Immature natural killer cell (primary cell): ENCODE measurements at regions not wholly inside any gene's neighbourhood (a gene's known extent, or its start where the extent isn't known, plus 50 kb on each side); places are given as distances from the start of the nearest gene placed in this dataset.

ENCODE experiments used
- DNase-seq, 3 donors: peaks; one replicate each; pipeline ENCODE4 v3.0.0; 2022; ENCODE audit warnings: mixed read lengths in 1 of 3
- H3K27ac Mint-ChIP-seq, 6 donors: one replicate each; pipeline ENCODE4 v1.8.0; 2020; ENCODE audit warnings: mixed read lengths in 6 of 6, mild to moderate bottlenecking in 5 of 6, inconsistent platforms in 4 of 6, moderate library complexity in 3 of 6
- H3K27me3 Mint-ChIP-seq, 3 donors: one replicate each; pipeline ENCODE4 v1.8.0; 2020 to 2021; ENCODE audit warnings: low read depth in 3 of 3, mild to moderate bottlenecking in 3 of 3, mixed read lengths in 3 of 3, moderate library complexity in 3 of 3, inconsistent platforms in 1 of 3
- H3K36me3 Mint-ChIP-seq, 3 donors: one replicate each; pipeline ENCODE4 v1.8.0; 2020; ENCODE audit warnings: mixed read lengths in 3 of 3, inconsistent platforms in 2 of 3, mild to moderate bottlenecking in 2 of 3
- H3K4me1 Mint-ChIP-seq, 2 donors: one replicate each; pipeline ENCODE4 v1.8.0; 2020; ENCODE audit warnings: inconsistent platforms in 2 of 2, mild to moderate bottlenecking in 2 of 2, mixed read lengths in 2 of 2, moderate library complexity in 1 of 2
- H3K4me3 Mint-ChIP-seq, 5 donors: one replicate each; pipeline ENCODE4 v1.8.0; 2020; ENCODE audit warnings: mild to moderate bottlenecking in 5 of 5, mixed read lengths in 5 of 5, inconsistent platforms in 3 of 5, moderate library complexity in 3 of 5
- H3K9me3 Mint-ChIP-seq, 6 donors: one replicate each; pipeline ENCODE4 v1.8.0; 2020; ENCODE audit warnings: mild to moderate bottlenecking in 6 of 6, mixed read lengths in 6 of 6, inconsistent platforms in 4 of 6, moderate library complexity in 3 of 6

GRCh38 chr14:97287956-97288355, 490.8 kb downstream of the VRK1 start:
- Mint-ChIP-seq H3K27ac (no peak overlapping the region), H3K9me3 (peaks cover 0 to 2% (median 0%) of the 10 kb centered on the region in 6 donors), H3K36me3 (peaks cover 0 to 8% (median 4%) of the 10 kb centered on the region in 3 donors), H3K27me3 (peaks cover 8 to 17% (median 11%) of the 10 kb centered on the region in 3 donors), H3K4me3 (peak overlapping the region in 1 of 5 donors; percentile 40), H3K4me1 (peaks cover 21 to 22% of the 10 kb centered on the region in 2 donors)
- DNase-seq, result no peak

GRCh38 chr14:97290065-97290464, 492.9 kb downstream of the VRK1 start:
- Mint-ChIP-seq H3K9me3 (peaks cover 0 to 2% (median 0%) of the 10 kb centered on the region in 6 donors), H3K4me1 (peaks cover 21 to 22% of the 10 kb centered on the region in 2 donors), H3K27ac (no peak overlapping the region), H3K36me3 (peaks cover 0 to 8% (median 4%) of the 10 kb centered on the region in 3 donors), H3K4me3 (peak overlapping the region; percentile 3 to 69 (median 10)), H3K27me3 (peaks cover 5 to 19% (median 11%) of the 10 kb centered on the region in 3 donors)
- peak; percentile 18 to 38 (median 33) for DNase-seq

GRCh38 chr14:97290977-97291376, 493.8 kb downstream of the VRK1 start:
- peak; percentile 7 to 16 (median 8) for DNase-seq
- H3K4me1 Mint-ChIP-seq, result peaks cover 21 to 22% of the 10 kb centered on the region in 2 donors
- peak overlapping the region; percentile 0 to 75 (median 39) for H3K4me3 Mint-ChIP-seq
- peaks cover 3 to 19% (median 9%) of the 10 kb centered on the region in 3 donors for H3K27me3 Mint-ChIP-seq
- no peak overlapping the region for H3K27ac Mint-ChIP-seq
- peaks cover 0 to 8% (median 4%) of the 10 kb centered on the region in 3 donors for H3K36me3 Mint-ChIP-seq
- peaks cover 0 to 2% (median 0%) of the 10 kb centered on the region in 6 donors for H3K9me3 Mint-ChIP-seq

GRCh38 chr14:97293659-97294058, 496.5 kb downstream of the VRK1 start:
- H3K27ac Mint-ChIP-seq, result no peak overlapping the region
- no peaks in the 10 kb centered on the region for H3K9me3 Mint-ChIP-seq
- DNase-seq, result no peak
- peaks cover 6 to 12% (median 10%) of the 10 kb centered on the region in 3 donors for H3K27me3 Mint-ChIP-seq
- H3K4me3 Mint-ChIP-seq, result no peak overlapping the region
- H3K4me1 Mint-ChIP-seq, result peaks cover 24 to 31% of the 10 kb centered on the region in 2 donors
- peaks cover 0 to 3% (median 0%) of the 10 kb centered on the region in 3 donors for H3K36me3 Mint-ChIP-seq

- no peak for DNase-seq
- Mint-ChIP-seq H3K36me3 (no peaks in the 10 kb centered on the region), H3K9me3 (no peaks in the 10 kb centered on the region), H3K27ac (no peak overlapping the region), H3K27me3 (peaks cover 5 to 12% (median 9%) of the 10 kb centered on the region in 3 donors), H3K4me1 (peaks cover 30 to 40% of the 10 kb centered on the region in 2 donors), H3K4me3 (no peak overlapping the region)
Measured at GRCh38 chr14:97295108-97295710, 498.0 kb downstream of the VRK1 start.

- Mint-ChIP-seq H3K27me3 (peaks cover 5 to 12% (median 9%) of the 10 kb centered on the region in 3 donors), H3K4me3 (no peak overlapping the region), H3K27ac (no peak overlapping the region), H3K9me3 (no peaks in the 10 kb centered on the region), H3K4me1 (peaks cover 22 to 35% of the 10 kb centered on the region in 2 donors), H3K36me3 (no peaks in the 10 kb centered on the region)
- DNase-seq, result no peak
Measured at GRCh38 chr14:97296176-97296575, 499.0 kb downstream of the VRK1 start.

- H3K4me1 Mint-ChIP-seq, result peaks cover 18 to 30% of the 10 kb centered on the region in 2 donors
- H3K9me3 Mint-ChIP-seq, result no peaks in the 10 kb centered on the region
- H3K36me3 Mint-ChIP-seq, result no peaks in the 10 kb centered on the region
- H3K27me3 Mint-ChIP-seq, result peaks cover 5 to 12% (median 9%) of the 10 kb centered on the region in 3 donors
- no peak overlapping the region for H3K27ac Mint-ChIP-seq
- DNase-seq, result no peak
- no peak overlapping the region for H3K4me3 Mint-ChIP-seq
Measured at GRCh38 chr14:97297100-97297499, 499.9 kb downstream of the VRK1 start.

- H3K36me3 Mint-ChIP-seq, result no peaks in the 10 kb centered on the region
Measured at GRCh38 chr14:97298331-97298730, 501.1 kb downstream of the VRK1 start.

GRCh38 chr14:97298736-97299135, 501.6 kb downstream of the VRK1 start:
- Mint-ChIP-seq H3K4me3 (peak overlapping the region in 1 of 5 donors; percentile 36), H3K4me1 (peaks cover 18 to 30% of the 10 kb centered on the region in 2 donors), H3K36me3 (no peaks in the 10 kb centered on the region), H3K27me3 (peaks cover 5 to 10% (median 6%) of the 10 kb centered on the region in 3 donors), H3K9me3 (no peaks in the 10 kb centered on the region), H3K27ac (no peak overlapping the region)
- DNase-seq, result no peak

More at GRCh38 chr14:97298331-97298730, 501.1 kb downstream of the VRK1 start:
- DNase-seq, result no peak
- peaks cover 5 to 10% (median 6%) of the 10 kb centered on the region in 3 donors for H3K27me3 Mint-ChIP-seq
- no peaks in the 10 kb centered on the region for H3K9me3 Mint-ChIP-seq
- H3K4me1 Mint-ChIP-seq, result peaks cover 18 to 30% of the 10 kb centered on the region in 2 donors
- H3K27ac Mint-ChIP-seq, result no peak overlapping the region
- peak overlapping the region in 1 of 5 donors; percentile 36 for H3K4me3 Mint-ChIP-seq

- DNase-seq, result peak in 2 of 3 donors; percentile 13 to 27
- Mint-ChIP-seq H3K4me1 (peaks cover 18 to 30% of the 10 kb centered on the region in 2 donors), H3K36me3 (no peaks in the 10 kb centered on the region), H3K27ac (no peak overlapping the region), H3K27me3 (peaks cover 3 to 10% (median 5%) of the 10 kb centered on the region in 3 donors), H3K9me3 (no peaks in the 10 kb centered on the region), H3K4me3 (peak overlapping the region in 1 of 5 donors; percentile 45)
Measured at GRCh38 chr14:97299661-97300060, 502.5 kb downstream of the VRK1 start.

GRCh38 chr14:97301931-97302559, 504.9 kb downstream of the VRK1 start:
- Mint-ChIP-seq H3K4me1 (peaks cover 18 to 30% of the 10 kb centered on the region in 2 donors), H3K9me3 (no peaks in the 10 kb centered on the region), H3K36me3 (no peaks in the 10 kb centered on the region), H3K4me3 (no peak overlapping the region), H3K27ac (no peak overlapping the region), H3K27me3 (peaks cover 3 to 8% (median 5%) of the 10 kb centered on the region in 3 donors)
- no peak for DNase-seq

GRCh38 chr14:97306133-97306759, 509.1 kb downstream of the VRK1 start:
- Mint-ChIP-seq H3K4me3 (no peak overlapping the region), H3K9me3 (no peaks in the 10 kb centered on the region), H3K27ac (no peak overlapping the region), H3K4me1 (no peaks in the 10 kb centered on the region), H3K27me3 (peaks cover 0 to 2% (median 0%) of the 10 kb centered on the region in 3 donors), H3K36me3 (no peaks in the 10 kb centered on the region)
- no peak for DNase-seq

GRCh38 chr14:97306760-97307246, 509.6 kb downstream of the VRK1 start:
- Mint-ChIP-seq H3K9me3 (no peaks in the 10 kb centered on the region), H3K27me3 (peaks cover 0 to 2% (median 0%) of the 10 kb centered on the region in 3 donors), H3K4me1 (peaks cover 3 to 5% of the 10 kb centered on the region in 2 donors), H3K36me3 (no peaks in the 10 kb centered on the region), H3K27ac (no peak overlapping the region), H3K4me3 (no peak overlapping the region)
- DNase-seq, result no peak

GRCh38 chr14:97311411-97311810, 514.2 kb downstream of the VRK1 start:
- no peak for DNase-seq
- Mint-ChIP-seq H3K36me3 (peaks cover 0 to 6% (median 0%) of the 10 kb centered on the region in 3 donors), H3K9me3 (peaks cover 0 to 9% (median 0%) of the 10 kb centered on the region in 6 donors), H3K27ac (no peak overlapping the region), H3K27me3 (peaks cover 1 to 2% (median 2%) of the 10 kb centered on the region in 3 donors), H3K4me3 (no peak overlapping the region), H3K4me1 (peaks cover 3 to 13% of the 10 kb centered on the region in 2 donors)
